Chondrocyte (in vitro differentiated cells): ENCODE measurements at regions not wholly inside any gene's neighbourhood (a gene's known extent, or its start where the extent isn't known, plus 50 kb on each side); places are given as distances from the start of the nearest gene placed in this dataset.
"Not testable (repeated sequence)": the region's sequence is repeated elsewhere in the genome, so short reads cannot be mapped to it uniquely, and the experiment has no call there.

ENCODE experiments used
- DNase-seq: peaks from one replicate; pipeline ENCODE4 v3.0.0; 2021; ENCODE audit warnings: mixed read lengths, low spot score
- H3K27ac Mint-ChIP-seq: one replicate; pipeline ENCODE4 v1.8.0; 2021; ENCODE audit warnings: mild to moderate bottlenecking, moderate library complexity, mixed read lengths; ENCODE audit not compliant: unreplicated experiment
- H3K27me3 Mint-ChIP-seq: 2 replicates; pipeline ENCODE4 v1.8.0; 2021; ENCODE audit warnings: low read depth, mixed read lengths
- H3K36me3 Mint-ChIP-seq: 2 replicates; pipeline ENCODE4 v1.8.0; 2021; ENCODE audit warnings: low read depth, mixed read lengths
- H3K4me1 Mint-ChIP-seq: 2 replicates; pipeline ENCODE4 v1.8.0; 2021; ENCODE audit warnings: low read depth, mild to moderate bottlenecking, mixed read lengths
- H3K4me3 Mint-ChIP-seq: one replicate; pipeline ENCODE4 v1.8.0; 2021; ENCODE audit warnings: mild to moderate bottlenecking, moderate library complexity, mixed read lengths; ENCODE audit not compliant: unreplicated experiment
- H3K9me3 Mint-ChIP-seq: 2 replicates; pipeline ENCODE4 v1.8.0; 2021; ENCODE audit warnings: low read depth, mixed read lengths
- TF ChIP-seq, protein P1 (sequence below): fragments of 200-600 bp; sonication (generic); IDR thresholded peaks from 2 replicates; pipeline ENCODE4 v1.5.0; 2021; ENCODE audit warnings: antibody characterized with exemption, mild to moderate bottlenecking, moderate library complexity

DNA sequence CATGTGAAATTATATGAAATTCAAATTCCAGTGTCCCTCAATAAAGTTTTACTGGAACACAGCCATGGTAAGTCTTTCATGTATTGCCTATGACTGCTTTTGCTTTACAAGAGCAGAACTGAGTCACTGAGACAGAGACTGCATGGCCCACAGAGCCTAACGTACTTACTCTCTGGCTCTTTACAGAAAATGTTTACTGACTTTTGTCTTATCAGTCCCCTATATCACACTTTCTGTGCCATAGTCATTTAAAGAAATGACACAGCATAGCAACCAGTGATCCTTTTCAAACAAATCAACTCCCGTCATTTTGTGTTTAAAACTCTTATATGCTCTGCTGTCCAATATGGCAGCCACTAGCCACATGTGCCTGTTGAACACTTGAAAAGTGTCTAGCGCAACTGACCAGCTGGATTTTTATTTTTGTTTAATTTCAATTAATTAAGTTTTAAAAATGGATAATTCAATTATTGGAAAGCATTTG, 129.7 kb upstream of the CDIN1 start:
- no peaks in the 10 kb centered on the region for H3K27me3 Mint-ChIP-seq
- no peak for DNase-seq
- H3K36me3 Mint-ChIP-seq: no peaks in the 10 kb centered on the region
- H3K9me3 Mint-ChIP-seq: no peaks in the 10 kb centered on the region
- H3K4me3 Mint-ChIP-seq: no peak overlapping the region
- TF ChIP-seq, protein P1, sequence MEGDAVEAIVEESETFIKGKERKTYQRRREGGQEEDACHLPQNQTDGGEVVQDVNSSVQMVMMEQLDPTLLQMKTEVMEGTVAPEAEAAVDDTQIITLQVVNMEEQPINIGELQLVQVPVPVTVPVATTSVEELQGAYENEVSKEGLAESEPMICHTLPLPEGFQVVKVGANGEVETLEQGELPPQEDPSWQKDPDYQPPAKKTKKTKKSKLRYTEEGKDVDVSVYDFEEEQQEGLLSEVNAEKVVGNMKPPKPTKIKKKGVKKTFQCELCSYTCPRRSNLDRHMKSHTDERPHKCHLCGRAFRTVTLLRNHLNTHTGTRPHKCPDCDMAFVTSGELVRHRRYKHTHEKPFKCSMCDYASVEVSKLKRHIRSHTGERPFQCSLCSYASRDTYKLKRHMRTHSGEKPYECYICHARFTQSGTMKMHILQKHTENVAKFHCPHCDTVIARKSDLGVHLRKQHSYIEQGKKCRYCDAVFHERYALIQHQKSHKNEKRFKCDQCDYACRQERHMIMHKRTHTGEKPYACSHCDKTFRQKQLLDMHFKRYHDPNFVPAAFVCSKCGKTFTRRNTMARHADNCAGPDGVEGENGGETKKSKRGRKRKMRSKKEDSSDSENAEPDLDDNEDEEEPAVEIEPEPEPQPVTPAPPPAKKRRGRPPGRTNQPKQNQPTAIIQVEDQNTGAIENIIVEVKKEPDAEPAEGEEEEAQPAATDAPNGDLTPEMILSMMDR: no peak
- H3K4me1 Mint-ChIP-seq: peaks cover 7% of the 10 kb centered on the region
- H3K27ac Mint-ChIP-seq: no peak overlapping the region

DNA sequence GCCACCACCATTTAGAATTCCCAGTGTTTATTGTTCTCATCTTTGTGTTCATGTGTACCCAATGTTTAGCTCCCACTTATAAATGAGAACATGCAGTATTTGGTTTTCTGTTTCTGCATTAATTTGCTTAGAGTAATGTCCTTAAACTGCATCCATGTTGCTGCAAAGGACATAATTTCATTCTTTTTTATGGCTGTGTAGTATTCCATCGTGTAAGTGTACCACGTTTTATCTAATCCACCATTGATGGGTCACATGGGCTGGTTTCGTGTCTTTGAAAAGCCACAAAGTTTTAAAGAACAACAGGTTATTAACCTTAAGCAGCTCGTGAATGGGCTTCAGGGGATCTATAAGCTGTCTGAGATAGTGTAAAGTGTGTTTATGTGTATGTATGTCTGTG, 125.2 kb upstream of the CDIN1 start:
- not testable (repeated sequence) for H3K27ac Mint-ChIP-seq, H3K27me3 Mint-ChIP-seq, DNase-seq, H3K9me3 Mint-ChIP-seq, H3K4me3 Mint-ChIP-seq, H3K4me1 Mint-ChIP-seq, H3K36me3 Mint-ChIP-seq

DNA sequence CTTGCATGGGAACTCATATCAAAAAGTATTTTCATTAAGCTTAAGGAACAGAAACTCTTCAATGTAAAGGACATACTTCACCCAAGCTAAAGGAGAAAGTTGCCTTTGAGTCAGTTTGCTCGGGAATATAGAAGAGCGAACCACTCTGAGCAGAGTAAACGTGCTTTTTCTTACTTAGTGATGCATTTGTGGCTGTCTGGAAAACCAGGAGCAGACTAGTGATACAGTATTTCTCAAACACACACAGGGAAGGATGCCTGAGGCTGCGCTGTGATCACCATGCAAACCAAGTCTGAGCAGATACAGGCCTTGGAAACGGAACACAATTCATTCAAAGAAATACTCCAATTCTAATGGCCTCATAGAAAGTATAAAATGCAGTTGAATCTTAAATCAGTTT, 121.0 kb upstream of the CDIN1 start:
- H3K27me3 Mint-ChIP-seq: no peaks in the 10 kb centered on the region
- H3K27ac Mint-ChIP-seq: no peak overlapping the region
- TF ChIP-seq, protein P1: no peak
- H3K4me3 Mint-ChIP-seq: no peak overlapping the region
- peaks cover 7% of the 10 kb centered on the region for H3K36me3 Mint-ChIP-seq
- H3K9me3 Mint-ChIP-seq: peaks cover 20% of the 10 kb centered on the region
- no peak for DNase-seq
- H3K4me1 Mint-ChIP-seq: no peaks in the 10 kb centered on the region

DNA sequence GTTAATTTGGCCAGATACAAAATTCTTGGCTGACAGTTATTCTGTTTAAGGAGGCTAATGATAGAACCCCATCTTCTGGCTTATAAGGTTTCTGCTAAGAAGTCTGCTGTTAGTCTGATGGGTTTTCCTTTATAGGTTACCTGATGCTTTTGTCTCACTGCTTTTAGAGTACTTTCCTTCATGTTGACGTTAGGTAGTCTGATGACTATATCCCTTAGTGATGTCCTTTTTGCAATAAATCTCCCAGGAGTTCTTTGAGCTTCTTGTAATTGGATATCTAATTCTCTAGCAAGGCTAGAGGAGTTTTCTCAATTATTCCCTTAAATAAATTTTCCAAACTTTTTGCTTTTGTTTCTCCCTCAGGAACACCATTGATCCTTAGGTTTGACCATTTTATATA, 114.1 kb upstream of the CDIN1 start:
- Mint-ChIP-seq H3K9me3 (peaks cover 27% of the 10 kb centered on the region), H3K36me3 (peaks cover 7% of the 10 kb centered on the region), H3K27ac (no peak overlapping the region), H3K4me1 (peaks cover 17% of the 10 kb centered on the region), H3K4me3 (no peak overlapping the region), H3K27me3 (no peaks in the 10 kb centered on the region)
- TF ChIP-seq, protein P1: no peak
- DNase-seq: no peak

DNA sequence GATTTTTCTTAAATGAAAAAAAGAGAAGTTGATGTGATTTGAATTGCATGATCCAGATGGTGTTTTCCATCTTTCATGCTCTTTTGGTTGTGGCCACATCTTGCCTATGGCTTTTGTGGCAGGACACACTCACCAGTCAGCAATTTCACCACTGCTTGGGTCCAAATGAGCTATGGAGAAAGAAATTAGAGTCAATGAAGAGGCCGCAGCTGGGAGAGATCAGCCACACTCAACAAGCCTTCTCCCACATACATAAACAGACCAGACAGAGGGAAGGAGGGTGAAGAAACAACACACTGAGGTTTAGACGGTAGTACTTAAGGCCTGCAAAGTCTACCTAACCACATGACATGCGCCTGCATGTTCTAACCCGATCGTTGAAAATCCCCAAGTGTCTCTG, 110.7 kb upstream of the CDIN1 start:
- Mint-ChIP-seq H3K4me3 (no peak overlapping the region), H3K27ac (no peak overlapping the region), H3K4me1 (peaks cover 17% of the 10 kb centered on the region), H3K9me3 (peaks cover 4% of the 10 kb centered on the region), H3K36me3 (no peaks in the 10 kb centered on the region), H3K27me3 (no peaks in the 10 kb centered on the region)
- TF ChIP-seq, protein P1: no peak
- DNase-seq: no peak

DNA sequence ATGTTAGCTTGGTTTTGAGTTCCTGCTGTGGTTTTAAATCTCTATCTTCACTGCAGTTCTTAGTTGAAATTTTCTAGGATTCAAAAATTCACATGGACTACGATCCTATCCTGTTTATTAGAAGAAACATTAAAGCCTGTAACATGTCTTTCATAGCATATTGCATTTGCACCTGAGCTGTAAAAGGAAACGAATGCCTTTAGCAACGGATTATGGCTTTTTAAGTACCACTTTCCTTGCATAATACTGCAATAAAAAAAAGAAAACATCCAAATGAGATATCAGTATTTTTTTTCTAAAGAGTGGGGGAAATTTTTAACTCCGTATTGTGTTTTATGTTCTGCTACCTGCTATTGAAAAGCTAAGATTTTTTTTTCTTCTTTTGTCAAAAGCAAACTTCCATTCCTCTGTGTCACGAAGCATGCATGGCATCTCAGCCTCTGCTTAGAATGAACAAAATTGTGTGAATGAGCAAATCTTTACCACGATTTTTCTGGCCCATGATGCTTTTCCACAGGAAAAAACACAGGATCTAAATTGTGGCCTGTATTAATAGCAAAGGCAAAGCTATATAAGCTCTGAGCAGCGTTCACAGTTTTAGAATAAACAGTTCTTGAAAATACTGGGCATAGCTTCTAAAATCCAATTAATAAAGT, 110.0 kb upstream of the CDIN1 start:
- DNase-seq: no peak
- Mint-ChIP-seq H3K9me3 (no peaks in the 10 kb centered on the region), H3K27ac (no peak overlapping the region), H3K27me3 (no peaks in the 10 kb centered on the region), H3K36me3 (no peaks in the 10 kb centered on the region), H3K4me3 (no peak overlapping the region), H3K4me1 (peaks cover 17% of the 10 kb centered on the region)
- TF ChIP-seq, protein P1: no peak
